Peyer's patch (tissue), 4 donors: ENCODE measurements at regions not wholly inside any gene's neighbourhood (a gene's known extent, or its start where the extent isn't known, plus 50 kb on each side); places are given as distances from the start of the nearest gene placed in this dataset.
"Not testable (repeated sequence)": the region's sequence is repeated elsewhere in the genome, so short reads cannot be mapped to it uniquely, and the experiment has no call there.

ENCODE experiments used
- POLR2A ChIP-seq, 2 donors: fragments of 450-650 bp; IDR thresholded peaks; one replicate each; pipeline ENCODE4 v1.5.1; 2017; ENCODE audit warnings: antibody characterized with exemption in 2 of 2, mild to moderate bottlenecking in 2 of 2, moderate library complexity in 2 of 2
- TF ChIP-seq, protein P1 (sequence below), 6 experiments: fragments of 450-650 bp in 4 of 6; fragments of 200-600 bp in 2 of 6; sonication (generic) in 1 of 6; IDR thresholded peaks; one replicate each; pipeline ENCODE4 v1.5.1; 2017 to 2019; ENCODE audit warnings: antibody characterized with exemption in 6 of 6, mild to moderate bottlenecking in 3 of 6, moderate library complexity in 1 of 6

- TF ChIP-seq, protein P1, sequence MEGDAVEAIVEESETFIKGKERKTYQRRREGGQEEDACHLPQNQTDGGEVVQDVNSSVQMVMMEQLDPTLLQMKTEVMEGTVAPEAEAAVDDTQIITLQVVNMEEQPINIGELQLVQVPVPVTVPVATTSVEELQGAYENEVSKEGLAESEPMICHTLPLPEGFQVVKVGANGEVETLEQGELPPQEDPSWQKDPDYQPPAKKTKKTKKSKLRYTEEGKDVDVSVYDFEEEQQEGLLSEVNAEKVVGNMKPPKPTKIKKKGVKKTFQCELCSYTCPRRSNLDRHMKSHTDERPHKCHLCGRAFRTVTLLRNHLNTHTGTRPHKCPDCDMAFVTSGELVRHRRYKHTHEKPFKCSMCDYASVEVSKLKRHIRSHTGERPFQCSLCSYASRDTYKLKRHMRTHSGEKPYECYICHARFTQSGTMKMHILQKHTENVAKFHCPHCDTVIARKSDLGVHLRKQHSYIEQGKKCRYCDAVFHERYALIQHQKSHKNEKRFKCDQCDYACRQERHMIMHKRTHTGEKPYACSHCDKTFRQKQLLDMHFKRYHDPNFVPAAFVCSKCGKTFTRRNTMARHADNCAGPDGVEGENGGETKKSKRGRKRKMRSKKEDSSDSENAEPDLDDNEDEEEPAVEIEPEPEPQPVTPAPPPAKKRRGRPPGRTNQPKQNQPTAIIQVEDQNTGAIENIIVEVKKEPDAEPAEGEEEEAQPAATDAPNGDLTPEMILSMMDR (IDR thresholded peaks at IDR 0.05) = not testable (repeated sequence)
- TF ChIP-seq POLR2A (IDR thresholded peaks at IDR 0.05) = not testable (repeated sequence)
Observed at GRCh38 chr4:141332359-141333181, 111.9 kb downstream of the ZNF330 start.
